Heart left ventricle (tissue), 13 donors: ENCODE measurements at regions not wholly inside any gene's neighbourhood (a gene's known extent, or its start where the extent isn't known, plus 50 kb on each side); places are given as distances from the start of the nearest gene placed in this dataset.

ENCODE experiments used
- POLR2A ChIP-seq, 2 donors: fragments of 450-650 bp; IDR thresholded peaks; one replicate each; pipeline ENCODE4 v1.6.1; 2017; ENCODE audit warnings: antibody characterized with exemption in 2 of 2, mild to moderate bottlenecking in 2 of 2, moderate library complexity in 2 of 2
- TF ChIP-seq, protein P1 (sequence below), 12 donors: fragments of 200-600 bp; sonication (generic) in 4 of 12; IDR thresholded peaks; one replicate each; pipeline versions ENCODE4 v1.5.0 to v1.8.0; 2018 to 2022; ENCODE audit warnings: antibody characterized with exemption in 12 of 12, mild to moderate bottlenecking in 5 of 12
- donor health status: ischemic (EF 13 %, LVEDD 7.1; RV severe dilation, severe dysfunction).
- donor health status: DM: no; HTN: yes; CAD: no.
- donor health status: DM: no; HTN: no; CAD: no.
- donor health status: ischemic (EF 25% LVEDD 6.9; RV normal size, moderate dysfunction).
- donor health status: ischemic (EF 25% LVEDD 5.7; RV mildly dilated, moderate dysfunction).
- donor health status: ischemic (EF 35%, LVEDD 5.7; RV mildly dilated, moderate dysfunction).
- donor health status: nonischemic (EF 11% LVEDD 7.7; RV severe dilation, severe dysfunction).
- donor health status: DM: yes; HTN: yes; CAD: no.
- donor health status: PGD.
- donor health status: ischemic (EF 29% LVEDD 5.4; RV normal size, mild dysfunction).
- donor health status: nonischemic (EF 23%, LVEDD 6.1; RV moderate dilation, normal function).

DNA sequence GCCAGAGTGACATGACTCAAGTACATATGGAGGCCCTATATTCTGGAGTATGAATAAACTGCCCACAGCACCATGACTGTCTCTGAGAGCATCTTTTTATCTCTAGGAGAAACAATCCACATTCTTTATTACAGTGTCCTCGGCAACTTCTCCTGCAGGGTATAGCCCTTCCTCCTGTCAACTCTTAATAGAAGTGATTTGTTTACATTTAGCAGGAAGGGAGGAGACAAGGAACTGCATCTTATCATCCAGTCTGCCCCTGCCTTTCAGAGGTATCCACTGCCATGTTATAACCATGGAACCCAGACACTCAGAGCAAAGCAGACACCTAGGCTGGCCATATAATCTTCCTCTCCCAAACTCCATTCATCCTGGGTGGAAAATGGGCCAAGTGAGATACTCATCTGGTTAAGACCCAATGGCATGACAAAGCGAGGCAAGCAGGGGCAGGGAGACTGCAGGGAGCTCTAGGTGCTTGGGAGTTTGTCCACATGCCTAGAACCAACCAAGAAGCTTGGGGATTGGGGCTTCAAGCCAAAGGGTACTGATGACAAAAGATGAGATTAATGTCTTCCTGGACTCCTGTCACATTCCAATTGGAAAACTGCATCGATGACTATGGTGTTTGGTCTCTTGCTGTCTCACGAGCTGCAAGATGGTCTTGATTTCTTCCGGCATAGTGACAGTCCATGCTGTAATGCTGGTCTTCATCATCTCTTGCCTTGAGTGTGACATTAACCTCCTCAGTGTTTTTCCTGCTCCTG is 620.5 kb upstream of the KLF4 start:
- TF ChIP-seq, protein P1, sequence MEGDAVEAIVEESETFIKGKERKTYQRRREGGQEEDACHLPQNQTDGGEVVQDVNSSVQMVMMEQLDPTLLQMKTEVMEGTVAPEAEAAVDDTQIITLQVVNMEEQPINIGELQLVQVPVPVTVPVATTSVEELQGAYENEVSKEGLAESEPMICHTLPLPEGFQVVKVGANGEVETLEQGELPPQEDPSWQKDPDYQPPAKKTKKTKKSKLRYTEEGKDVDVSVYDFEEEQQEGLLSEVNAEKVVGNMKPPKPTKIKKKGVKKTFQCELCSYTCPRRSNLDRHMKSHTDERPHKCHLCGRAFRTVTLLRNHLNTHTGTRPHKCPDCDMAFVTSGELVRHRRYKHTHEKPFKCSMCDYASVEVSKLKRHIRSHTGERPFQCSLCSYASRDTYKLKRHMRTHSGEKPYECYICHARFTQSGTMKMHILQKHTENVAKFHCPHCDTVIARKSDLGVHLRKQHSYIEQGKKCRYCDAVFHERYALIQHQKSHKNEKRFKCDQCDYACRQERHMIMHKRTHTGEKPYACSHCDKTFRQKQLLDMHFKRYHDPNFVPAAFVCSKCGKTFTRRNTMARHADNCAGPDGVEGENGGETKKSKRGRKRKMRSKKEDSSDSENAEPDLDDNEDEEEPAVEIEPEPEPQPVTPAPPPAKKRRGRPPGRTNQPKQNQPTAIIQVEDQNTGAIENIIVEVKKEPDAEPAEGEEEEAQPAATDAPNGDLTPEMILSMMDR (IDR thresholded peaks at IDR 0.05): no peak
- TF ChIP-seq POLR2A (IDR thresholded peaks at IDR 0.05): no peak
